HCT116 (cell line): ENCODE measurements at regions not wholly inside any gene's neighbourhood (a gene's known extent, or its start where the extent isn't known, plus 50 kb on each side); places are given as distances from the start of the nearest gene placed in this dataset.

Experiments used
- ATAC-seq: fragments of 200-7000 bp; cut with Tn5 transposase; 2 replicates; pipeline ENCODE4 v1.9.1; 2020; ENCODE audit warnings: mild to moderate bottlenecking, moderate library complexity
- BruUV-seq: library from RNA; stranded (reverse); fragments of 400-500 nt; replicated peaks from 2 replicates; lab custom pipeline; 2021; lab: Mats Ljungman, UMichigan
- CTCF ChIA-PET: fragments of 300-600 bp; sonication (Branson Sonifier 250); formaldehyde crosslinking; loops from one replicate; lab custom pipeline; 2021; ENCODE audit warnings: antibody characterized with exemption; lab: Charles Lee
- POLR2A ChIA-PET: fragments of 300-600, 350-600 bp; sonication (Branson Sonifier 250); formaldehyde crosslinking; loops from one replicate; lab custom pipeline; 2021; ENCODE audit warnings: antibody characterized with exemption; lab: Charles Lee
- RAD21 ChIA-PET, 2 experiments: fragments of 300-600 bp; sonication (Branson Sonifier 250); formaldehyde crosslinking; loops; one replicate each; lab custom pipeline; 2023; ENCODE audit warnings: low total read pairs in 2 of 2; ENCODE audit not compliant: uncharacterized antibody in 2 of 2, unreplicated experiment in 2 of 2, low non-redundant PET in 1 of 2; lab: Charles Lee
- DNase-seq: peaks from one replicate; pipeline ENCODE4 v3.0.0-alpha.2; 2010; ENCODE audit warnings: low read depth, low spot score
- H2AFZ ChIP-seq: fragments of 200-600 bp; shearing (Covaris generic), sonication (generic); 2 replicates; pipeline ENCODE4 v1.6.1; 2017; ENCODE audit warnings: low read depth, mixed run types, mixed read lengths, antibody characterized with exemption, low read length; ENCODE audit not compliant: poor library complexity, severe bottlenecking
- H3K27ac ChIP-seq: 2 replicates; pipeline ENCODE4 v1.5.1; 2012; ENCODE audit warnings: low read depth, low read length
- H3K27me3 ChIP-seq: fragments of 200-600 bp; sonication (generic); 2 replicates; pipeline ENCODE4 v1.6.1; 2016; ENCODE audit warnings: mixed run types, low read length, mixed read lengths; ENCODE audit not compliant: insufficient read depth
- H3K36me3 ChIP-seq, 2 experiments: fragments of 200-500 bp in 1 of 2; fragments of 200-600 bp in 1 of 2; sonication (Bioruptor generic) in 1 of 2; sonication (generic) in 1 of 2; 2 replicates each; pipeline versions ENCODE4 v1.5.1 to v1.6.1; 2014 to 2016; ENCODE audit warnings: low read length in 2 of 2, inconsistent platforms in 1 of 2, mixed read lengths in 1 of 2, mixed run types in 1 of 2; ENCODE audit not compliant: insufficient read depth in 2 of 2, control insufficient read depth in 1 of 2
- H3K4me1 ChIP-seq, 2 experiments: fragments of 200-600 bp in 1 of 2; sonication (generic) in 1 of 2; 2 replicates each; pipeline versions ENCODE4 v1.5.1 to v1.6.1; 2012 to 2017; ENCODE audit warnings: low read length in 2 of 2, inconsistent platforms in 1 of 2, mild to moderate bottlenecking in 1 of 2, mixed read lengths in 1 of 2, mixed run types in 1 of 2, moderate library complexity in 1 of 2; ENCODE audit not compliant: insufficient read depth in 2 of 2, control insufficient read depth in 1 of 2
- H3K4me2 ChIP-seq: fragments of 200-600 bp; sonication (generic); 2 replicates; pipeline ENCODE4 v1.6.1; 2017; ENCODE audit warnings: mixed run types, low read length, mixed read lengths
- H3K4me3 ChIP-seq, 2 experiments: fragments of 200-600 bp in 1 of 2; sonication (generic) in 1 of 2; replicated peaks in 1 of 2; 2 replicates each; pipeline ENCODE4 v1.5.1; 2011 to 2016; ENCODE audit warnings: low read length in 2 of 2, control low read depth in 1 of 2, low read depth in 1 of 2, mild to moderate bottlenecking in 1 of 2, mixed read lengths in 1 of 2, mixed run types in 1 of 2
- H3K79me2 ChIP-seq: fragments of 200-600 bp; sonication (generic); 2 replicates; pipeline ENCODE4 v1.6.1; 2017; ENCODE audit warnings: mild to moderate bottlenecking, mixed run types, low read length, moderate library complexity, mixed read lengths; ENCODE audit not compliant: insufficient read depth
- H3K9ac ChIP-seq: fragments of 200-600 bp; sonication (generic); 2 replicates; pipeline ENCODE4 v1.6.1; 2016; ENCODE audit warnings: low read length, mixed read lengths
- H3K9me2 ChIP-seq: fragments of 200-600 bp; sonication (generic), shearing (Covaris generic); 2 replicates; pipeline ENCODE4 v1.6.1; 2017; ENCODE audit warnings: mixed run types, mild to moderate bottlenecking, moderate library complexity; ENCODE audit not compliant: insufficient read depth
- H3K9me3 ChIP-seq, 2 experiments: fragments of 200-500 bp in 1 of 2; fragments of 200-600 bp in 1 of 2; sonication (Bioruptor generic) in 1 of 2; sonication (generic) in 1 of 2; 2 replicates each; pipeline ENCODE4 v1.6.1; 2014 to 2017; ENCODE audit warnings: low read length in 2 of 2, mixed read lengths in 2 of 2, inconsistent platforms in 1 of 2, low read depth in 1 of 2, mild to moderate bottlenecking in 1 of 2, mixed run types in 1 of 2, moderate library complexity in 1 of 2; ENCODE audit not compliant: control insufficient read depth in 1 of 2, insufficient read depth in 1 of 2
- H4K20me1 ChIP-seq: fragments of 200-600 bp; sonication (generic), shearing (Covaris generic); 2 replicates; pipeline ENCODE4 v1.6.1; 2017; ENCODE audit warnings: mixed run types, mild to moderate bottlenecking, moderate library complexity; ENCODE audit not compliant: insufficient read depth
- CBX3 ChIP-seq: IDR thresholded peaks from 2 replicates; pipeline ENCODE4 v1.6.1; 2012; ENCODE audit warnings: low read depth
- CEBPB ChIP-seq: IDR thresholded peaks from 2 replicates; pipeline ENCODE4 v1.6.1; 2012; ENCODE audit warnings: low read depth
- EGR1 ChIP-seq: IDR thresholded peaks from 2 replicates; pipeline ENCODE4 v1.6.1; 2012; ENCODE audit warnings: low read depth
- ELF1 ChIP-seq: IDR thresholded peaks from 2 replicates; pipeline ENCODE4 v1.6.1; 2012; ENCODE audit warnings: low read depth, borderline replicate concordance
- EZH2phosphoT487 ChIP-seq: fragments of 200-600 bp; IDR thresholded peaks from 2 replicates; pipeline ENCODE4 v1.6.1; 2018; ENCODE audit warnings: antibody characterized with exemption, borderline replicate concordance
- FOSL1 ChIP-seq: IDR thresholded peaks from 2 replicates; pipeline ENCODE4 v1.6.1; 2012; ENCODE audit warnings: low read depth
- JUND ChIP-seq: IDR thresholded peaks from 2 replicates; pipeline ENCODE4 v1.6.1; 2012
- POLR2A ChIP-seq: IDR thresholded peaks from 2 replicates; pipeline ENCODE4 v1.7.0; 2011; ENCODE audit warnings: borderline replicate concordance; ENCODE audit not compliant: insufficient read depth, insufficient read length; ENCODE audit errors: extremely low read depth
- POLR2AphosphoS5 ChIP-seq: IDR thresholded peaks from 2 replicates; pipeline ENCODE4 v1.6.1; 2011; ENCODE audit warnings: mild to moderate bottlenecking, low read depth, low read length, moderate library complexity
- RAD21 ChIP-seq: IDR thresholded peaks from 2 replicates; pipeline ENCODE4 v1.6.1; 2012; ENCODE audit warnings: low read depth, mild to moderate bottlenecking
- SIN3A ChIP-seq: IDR thresholded peaks from 2 replicates; pipeline ENCODE4 v1.6.1; 2012; ENCODE audit warnings: low read depth
- SP1 ChIP-seq: IDR thresholded peaks from 2 replicates; pipeline ENCODE4 v1.6.1; 2012; ENCODE audit warnings: low read depth
- SRF ChIP-seq: IDR thresholded peaks from 2 replicates; pipeline ENCODE4 v1.6.1; 2012; ENCODE audit warnings: low read depth
- YY1 ChIP-seq: IDR thresholded peaks from 2 replicates; pipeline ENCODE4 v1.6.1; 2011; ENCODE audit warnings: low read length, low read depth, moderate library complexity, mild to moderate bottlenecking; ENCODE audit not compliant: insufficient replicate concordance; ENCODE audit errors: extremely low read depth
- ZNF274 ChIP-seq: fragments of 200-500 bp; sonication (Bioruptor generic); IDR thresholded peaks from 2 replicates; pipeline ENCODE4 v1.6.1; 2014; ENCODE audit warnings: mild to moderate bottlenecking, low read depth, low read length, inconsistent platforms
- intact Hi-C: fragments of 100-400 bp; cut with micrococcal nuclease; formaldehyde crosslinking; loops from 2 replicates; pipeline ENCODE4 v1.10.0; 2022
- TF ChIP-seq, protein P1 (sequence below), 3 experiments: fragments of 200-600 bp in 1 of 3; sonication (generic) in 1 of 3; IDR thresholded peaks in 2 of 3; conservative IDR thresholded peaks in 1 of 3; 2 replicates each; pipeline ENCODE4 v1.5.1; 2012 to 2017; ENCODE audit warnings: low read depth in 2 of 3, low read length in 2 of 3, antibody characterized with exemption in 1 of 3, borderline replicate concordance in 1 of 3, control low read depth in 1 of 3, mild to moderate bottlenecking in 1 of 3, mixed read lengths in 1 of 3, mixed run types in 1 of 3, moderate library complexity in 1 of 3; ENCODE audit not compliant: insufficient read depth in 1 of 3
- TF ChIP-seq, protein P2 (sequence below): IDR thresholded peaks from 2 replicates; pipeline ENCODE4 v1.6.1; 2012
- TF ChIP-seq, protein P3 (sequence below): IDR thresholded peaks from 2 replicates; pipeline ENCODE4 v1.6.1; 2011; ENCODE audit warnings: mild to moderate bottlenecking, low read length, moderate library complexity; ENCODE audit not compliant: insufficient replicate concordance; ENCODE audit errors: extremely low read depth
- TF ChIP-seq, protein P4 (sequence below): IDR thresholded peaks from 2 replicates; pipeline ENCODE4 v1.6.1; 2012; ENCODE audit warnings: low read depth
- TF ChIP-seq, protein P5 (sequence below): IDR thresholded peaks from 2 replicates; pipeline ENCODE4 v1.6.1; 2012

DNA sequence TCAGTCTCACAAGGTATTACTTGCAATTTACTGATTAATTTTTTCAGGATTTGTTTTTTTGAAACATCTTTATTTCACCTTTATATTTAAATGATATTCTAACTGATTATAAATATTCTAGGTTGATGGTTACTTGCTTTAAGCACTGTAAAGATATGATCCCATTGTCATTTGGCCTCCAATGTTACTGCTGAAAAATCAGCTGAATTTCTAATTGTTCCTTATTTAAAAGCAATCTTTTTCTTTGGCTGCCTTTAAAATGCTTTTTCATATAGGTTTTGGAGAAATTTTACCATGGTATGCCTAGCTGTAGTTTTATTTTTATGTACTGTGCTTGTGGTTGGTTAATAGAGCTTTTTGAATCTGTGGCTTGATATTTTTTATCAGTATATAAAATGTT lies 275.6 kb upstream of the PPFIA2 start (continued):
- TF ChIP-seq SIN3A (no peak), SP1 (no peak), ELF1 (no peak)

DNA sequence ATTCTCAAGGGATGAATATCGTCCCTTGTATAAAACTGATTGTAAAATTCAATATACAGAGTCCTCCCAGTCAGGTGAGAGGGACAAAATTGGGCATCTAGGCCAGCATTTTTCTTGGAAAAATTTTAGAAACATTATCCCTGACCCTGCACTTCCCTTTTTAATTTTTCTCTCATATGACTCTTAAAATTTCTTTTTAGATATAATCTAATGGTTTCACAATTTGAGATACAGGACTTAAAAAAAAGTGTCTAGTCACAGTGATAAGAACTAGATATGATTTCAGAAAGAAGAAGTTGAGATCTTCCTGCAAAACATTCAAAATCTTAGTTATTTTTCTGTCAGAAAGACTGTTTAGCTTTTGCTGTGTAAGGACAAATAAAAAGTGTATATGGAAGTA lies 270.8 kb upstream of the PPFIA2 start:
- no peaks in the 10 kb centered on the region for H4K20me1 ChIP-seq
- BruUV-seq: no TSS peak
- no peaks in the 10 kb centered on the region for H3K36me3 ChIP-seq
- RAD21 ChIA-PET: no interaction called here
- POLR2A ChIA-PET: no interaction called here
- intact Hi-C loops: no loop called here
- no peak overlapping the region for H3K9ac ChIP-seq
- no peak overlapping the region for H3K27ac ChIP-seq
- H3K79me2 ChIP-seq: no peaks in the 10 kb centered on the region
- H3K27me3 ChIP-seq: no peaks in the 10 kb centered on the region
- H3K4me2 ChIP-seq: no peak overlapping the region
- no peak overlapping the region for H2AFZ ChIP-seq
- DNase-seq: no peak
- CTCF ChIA-PET: no interaction called here
- no peaks in the 10 kb centered on the region for H3K9me3 ChIP-seq
- no peak overlapping the region for H3K4me3 ChIP-seq
- no peaks in the 10 kb centered on the region for H3K4me1 ChIP-seq
- no peaks in the 10 kb centered on the region for H3K9me2 ChIP-seq
- ATAC-seq: no peak
- TF ChIP-seq CEBPB: no peak
- TF ChIP-seq SIN3A: no peak
- TF ChIP-seq POLR2A: no peak
- no peak for TF ChIP-seq EGR1
- no peak for TF ChIP-seq SP1
- TF ChIP-seq, protein P1, sequence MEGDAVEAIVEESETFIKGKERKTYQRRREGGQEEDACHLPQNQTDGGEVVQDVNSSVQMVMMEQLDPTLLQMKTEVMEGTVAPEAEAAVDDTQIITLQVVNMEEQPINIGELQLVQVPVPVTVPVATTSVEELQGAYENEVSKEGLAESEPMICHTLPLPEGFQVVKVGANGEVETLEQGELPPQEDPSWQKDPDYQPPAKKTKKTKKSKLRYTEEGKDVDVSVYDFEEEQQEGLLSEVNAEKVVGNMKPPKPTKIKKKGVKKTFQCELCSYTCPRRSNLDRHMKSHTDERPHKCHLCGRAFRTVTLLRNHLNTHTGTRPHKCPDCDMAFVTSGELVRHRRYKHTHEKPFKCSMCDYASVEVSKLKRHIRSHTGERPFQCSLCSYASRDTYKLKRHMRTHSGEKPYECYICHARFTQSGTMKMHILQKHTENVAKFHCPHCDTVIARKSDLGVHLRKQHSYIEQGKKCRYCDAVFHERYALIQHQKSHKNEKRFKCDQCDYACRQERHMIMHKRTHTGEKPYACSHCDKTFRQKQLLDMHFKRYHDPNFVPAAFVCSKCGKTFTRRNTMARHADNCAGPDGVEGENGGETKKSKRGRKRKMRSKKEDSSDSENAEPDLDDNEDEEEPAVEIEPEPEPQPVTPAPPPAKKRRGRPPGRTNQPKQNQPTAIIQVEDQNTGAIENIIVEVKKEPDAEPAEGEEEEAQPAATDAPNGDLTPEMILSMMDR (IDR thresholded peaks at IDR 0.05 in 2 of 3, conservative IDR thresholded peaks at IDR 0.05 in 1 of 3; ENCODE audit: borderline replicate concordance in 1 of 3, insufficient read depth in 1 of 3, low read depth in 2 of 3, low read length in 2 of 3): no peak
- TF ChIP-seq, protein P2, sequence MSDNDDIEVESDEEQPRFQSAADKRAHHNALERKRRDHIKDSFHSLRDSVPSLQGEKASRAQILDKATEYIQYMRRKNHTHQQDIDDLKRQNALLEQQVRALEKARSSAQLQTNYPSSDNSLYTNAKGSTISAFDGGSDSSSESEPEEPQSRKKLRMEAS: no peak
- TF ChIP-seq, protein P3, sequence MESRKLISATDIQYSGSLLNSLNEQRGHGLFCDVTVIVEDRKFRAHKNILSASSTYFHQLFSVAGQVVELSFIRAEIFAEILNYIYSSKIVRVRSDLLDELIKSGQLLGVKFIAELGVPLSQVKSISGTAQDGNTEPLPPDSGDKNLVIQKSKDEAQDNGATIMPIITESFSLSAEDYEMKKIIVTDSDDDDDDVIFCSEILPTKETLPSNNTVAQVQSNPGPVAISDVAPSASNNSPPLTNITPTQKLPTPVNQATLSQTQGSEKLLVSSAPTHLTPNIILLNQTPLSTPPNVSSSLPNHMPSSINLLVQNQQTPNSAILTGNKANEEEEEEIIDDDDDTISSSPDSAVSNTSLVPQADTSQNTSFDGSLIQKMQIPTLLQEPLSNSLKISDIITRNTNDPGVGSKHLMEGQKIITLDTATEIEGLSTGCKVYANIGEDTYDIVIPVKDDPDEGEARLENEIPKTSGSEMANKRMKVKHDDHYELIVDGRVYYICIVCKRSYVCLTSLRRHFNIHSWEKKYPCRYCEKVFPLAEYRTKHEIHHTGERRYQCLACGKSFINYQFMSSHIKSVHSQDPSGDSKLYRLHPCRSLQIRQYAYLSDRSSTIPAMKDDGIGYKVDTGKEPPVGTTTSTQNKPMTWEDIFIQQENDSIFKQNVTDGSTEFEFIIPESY: no peak
- TF ChIP-seq JUND: no peak
- TF ChIP-seq ZNF274: no peak
- no peak for TF ChIP-seq FOSL1
- TF ChIP-seq SRF: no peak
- no peak for TF ChIP-seq EZH2phosphoT487
- TF ChIP-seq, protein P4, sequence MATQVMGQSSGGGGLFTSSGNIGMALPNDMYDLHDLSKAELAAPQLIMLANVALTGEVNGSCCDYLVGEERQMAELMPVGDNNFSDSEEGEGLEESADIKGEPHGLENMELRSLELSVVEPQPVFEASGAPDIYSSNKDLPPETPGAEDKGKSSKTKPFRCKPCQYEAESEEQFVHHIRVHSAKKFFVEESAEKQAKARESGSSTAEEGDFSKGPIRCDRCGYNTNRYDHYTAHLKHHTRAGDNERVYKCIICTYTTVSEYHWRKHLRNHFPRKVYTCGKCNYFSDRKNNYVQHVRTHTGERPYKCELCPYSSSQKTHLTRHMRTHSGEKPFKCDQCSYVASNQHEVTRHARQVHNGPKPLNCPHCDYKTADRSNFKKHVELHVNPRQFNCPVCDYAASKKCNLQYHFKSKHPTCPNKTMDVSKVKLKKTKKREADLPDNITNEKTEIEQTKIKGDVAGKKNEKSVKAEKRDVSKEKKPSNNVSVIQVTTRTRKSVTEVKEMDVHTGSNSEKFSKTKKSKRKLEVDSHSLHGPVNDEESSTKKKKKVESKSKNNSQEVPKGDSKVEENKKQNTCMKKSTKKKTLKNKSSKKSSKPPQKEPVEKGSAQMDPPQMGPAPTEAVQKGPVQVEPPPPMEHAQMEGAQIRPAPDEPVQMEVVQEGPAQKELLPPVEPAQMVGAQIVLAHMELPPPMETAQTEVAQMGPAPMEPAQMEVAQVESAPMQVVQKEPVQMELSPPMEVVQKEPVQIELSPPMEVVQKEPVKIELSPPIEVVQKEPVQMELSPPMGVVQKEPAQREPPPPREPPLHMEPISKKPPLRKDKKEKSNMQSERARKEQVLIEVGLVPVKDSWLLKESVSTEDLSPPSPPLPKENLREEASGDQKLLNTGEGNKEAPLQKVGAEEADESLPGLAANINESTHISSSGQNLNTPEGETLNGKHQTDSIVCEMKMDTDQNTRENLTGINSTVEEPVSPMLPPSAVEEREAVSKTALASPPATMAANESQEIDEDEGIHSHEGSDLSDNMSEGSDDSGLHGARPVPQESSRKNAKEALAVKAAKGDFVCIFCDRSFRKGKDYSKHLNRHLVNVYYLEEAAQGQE: no peak
- no peak for TF ChIP-seq CBX3
- TF ChIP-seq RAD21: no peak
- TF ChIP-seq ELF1: no peak
- TF ChIP-seq, protein P5, sequence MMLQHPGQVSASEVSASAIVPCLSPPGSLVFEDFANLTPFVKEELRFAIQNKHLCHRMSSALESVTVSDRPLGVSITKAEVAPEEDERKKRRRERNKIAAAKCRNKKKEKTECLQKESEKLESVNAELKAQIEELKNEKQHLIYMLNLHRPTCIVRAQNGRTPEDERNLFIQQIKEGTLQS: no peak
- no peak for TF ChIP-seq YY1
- TF ChIP-seq POLR2AphosphoS5: no peak
